GM18861 (cell line): ENCODE measurements at regions not wholly inside any gene's neighbourhood (a gene's known extent, or its start where the extent isn't known, plus 50 kb on each side); places are given as distances from the start of the nearest gene placed in this dataset.

Experiments
- ATAC-seq: cut with Tn5 transposase; IDR thresholded peaks from one replicate; pipeline ENCODE4 v1.9.1; 2021; ENCODE audit not compliant: unreplicated experiment

- no peak for ATAC-seq
Measured at GRCh38 chr4:179486570-179487335, 2044.5 kb upstream of the AGA start.

DNA sequence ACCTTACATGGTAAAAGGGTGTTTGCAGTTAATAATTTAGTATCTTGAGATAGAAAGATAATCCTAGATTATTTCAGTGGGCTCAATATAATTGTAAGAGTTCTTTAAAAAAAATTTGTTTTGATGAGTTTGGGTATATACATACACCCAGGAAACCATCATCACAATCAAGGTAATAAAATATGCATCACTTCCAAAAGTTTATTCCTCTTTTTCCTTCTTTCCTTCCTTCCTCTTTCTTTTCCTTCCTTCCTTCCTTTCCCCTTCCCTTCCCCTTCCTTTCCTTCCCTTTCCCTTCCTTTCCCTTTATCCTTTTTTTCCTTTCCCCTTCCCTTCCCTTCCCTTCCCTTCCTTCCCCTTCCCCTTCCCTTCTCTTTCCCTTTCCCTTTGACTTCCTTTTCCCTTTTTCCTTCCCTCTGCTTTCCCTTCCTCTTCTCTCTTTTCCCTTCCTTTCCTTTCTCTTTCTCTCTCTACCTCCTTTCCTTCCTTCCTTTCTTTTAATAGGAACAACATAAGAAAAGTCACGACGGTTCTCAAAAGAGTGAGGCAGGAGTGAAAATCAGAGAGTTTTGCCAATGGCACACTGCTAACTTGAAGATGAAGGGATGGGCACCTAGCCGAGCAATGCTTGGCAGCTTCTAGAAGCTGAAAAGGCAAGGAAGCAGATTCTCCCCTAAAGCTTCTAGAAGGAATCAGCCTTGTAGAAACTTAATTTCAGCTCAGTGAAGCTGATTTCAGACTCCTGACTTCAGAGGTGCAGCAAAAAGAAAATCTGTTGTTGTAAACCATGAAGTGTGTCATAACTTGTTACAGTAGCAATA is 2050.2 kb upstream of the AGA start:
- no peak for ATAC-seq

GRCh38 chr4:179503976-179504375 is 2061.7 kb upstream of the AGA start:
- ATAC-seq: no peak

- no peak for ATAC-seq
Measured at GRCh38 chr4:179509489-179509888, 2067.3 kb upstream of the AGA start.

DNA sequence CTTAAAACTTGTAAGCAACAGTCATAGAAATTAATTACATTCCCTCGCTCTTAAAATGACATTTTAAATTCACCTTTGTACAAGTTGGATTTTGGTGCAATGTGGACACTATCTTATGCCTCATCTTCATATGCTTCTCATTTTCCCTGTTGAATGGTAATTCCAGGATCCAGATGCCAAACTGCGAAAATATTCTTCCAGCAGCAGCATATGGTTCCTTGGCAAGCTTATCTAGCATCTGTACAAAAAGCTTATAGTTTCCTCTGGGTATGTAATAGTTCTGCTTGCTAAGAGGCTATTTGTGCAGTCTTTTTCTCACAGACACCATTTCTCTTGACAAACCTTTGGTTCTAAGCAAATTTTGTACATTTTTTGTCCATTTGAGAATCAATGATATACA is 2079.7 kb upstream of the AGA start:
- no peak for ATAC-seq

GRCh38 chr4:179530958-179531357 is 2088.7 kb upstream of the AGA start:
- ATAC-seq: no peak

DNA sequence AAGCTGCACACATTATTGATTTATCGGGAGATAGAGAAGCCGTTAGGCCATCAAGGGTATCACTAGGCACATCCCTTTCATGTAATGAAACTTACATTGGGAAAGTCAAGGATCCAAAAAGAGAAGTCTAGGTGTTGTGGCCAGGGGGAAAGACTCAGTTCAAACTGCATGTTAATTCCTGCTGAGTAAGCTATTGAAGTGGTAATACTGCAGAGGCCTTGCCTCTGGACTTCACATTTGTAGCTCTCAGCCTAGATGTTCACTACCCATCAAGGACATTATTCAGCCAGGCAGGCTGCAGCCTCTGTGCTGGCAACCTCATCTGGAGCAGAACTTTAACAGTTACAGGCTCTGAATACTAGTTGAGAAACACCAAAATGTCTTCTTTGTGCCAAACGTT is 2094.5 kb upstream of the AGA start:
- no peak for ATAC-seq

- no peak for ATAC-seq
Measured at GRCh38 chr4:179539641-179540040, 2097.4 kb upstream of the AGA start.

GRCh38 chr4:179543771-179544170 is 2101.5 kb upstream of the AGA start:
- ATAC-seq: no peak

DNA sequence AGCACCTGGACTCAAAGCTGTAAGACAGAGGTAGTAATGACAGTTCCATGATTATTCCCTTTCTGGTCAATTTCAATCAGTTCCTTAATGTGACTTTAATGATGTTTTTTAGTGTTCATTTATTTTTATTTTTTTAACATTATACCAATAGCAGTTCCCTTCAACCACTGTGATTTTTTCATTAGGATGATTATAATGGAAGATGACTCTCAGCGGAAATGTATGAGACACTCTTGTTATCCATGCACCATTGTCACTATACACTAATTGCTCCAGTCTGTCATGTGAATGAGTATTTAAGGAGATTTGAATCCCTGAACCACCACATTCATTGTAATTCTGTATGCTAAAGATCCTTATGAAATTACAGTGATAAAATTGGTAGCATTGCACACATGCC is 2102.3 kb upstream of the AGA start:
- ATAC-seq: no peak

- no peak for ATAC-seq
Measured at GRCh38 chr4:179552131-179552530, 2109.9 kb upstream of the AGA start.

GRCh38 chr4:179563741-179564140 is 2121.5 kb upstream of the AGA start:
- no peak for ATAC-seq

DNA sequence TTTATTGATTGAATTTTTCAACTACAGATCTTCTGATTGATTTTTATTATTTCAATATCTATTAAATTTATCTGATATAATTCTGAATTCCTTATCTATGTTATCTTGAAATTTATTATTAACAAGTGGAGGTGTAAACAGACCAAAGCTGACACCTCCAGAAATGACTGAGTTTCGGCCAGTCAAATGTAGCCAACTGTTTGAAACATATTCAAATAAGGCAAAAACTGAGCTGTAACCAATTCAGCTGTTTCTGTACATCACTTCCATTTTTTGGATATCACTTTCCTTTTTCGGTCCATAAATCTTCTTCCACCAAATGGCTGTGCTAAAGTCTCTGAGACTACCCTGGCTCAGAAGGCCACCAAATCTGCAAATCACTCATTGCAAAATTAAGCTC is 2127.3 kb upstream of the AGA start:
- ATAC-seq: no peak

GRCh38 chr4:179582164-179582905 is 2140.1 kb upstream of the AGA start:
- ATAC-seq: no peak

DNA sequence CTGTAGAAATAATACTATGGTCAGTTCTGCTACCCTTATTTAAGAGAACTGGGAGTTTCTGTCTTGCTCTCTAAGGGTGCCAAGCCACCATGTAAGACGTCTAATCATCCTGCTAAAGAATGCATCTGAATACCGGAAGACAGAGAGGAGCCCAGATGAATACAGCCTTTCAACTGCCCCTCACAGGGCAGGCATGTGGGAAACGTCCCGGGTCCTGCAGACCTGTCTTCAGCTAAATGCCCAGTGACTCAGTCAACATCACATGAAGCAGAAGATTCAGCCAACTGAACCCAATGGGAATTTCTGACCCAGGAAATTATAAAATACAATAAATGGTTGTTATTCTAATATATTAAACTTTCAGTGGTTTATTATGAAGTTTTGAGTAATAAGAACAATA is 2141.0 kb upstream of the AGA start:
- no peak for ATAC-seq

DNA sequence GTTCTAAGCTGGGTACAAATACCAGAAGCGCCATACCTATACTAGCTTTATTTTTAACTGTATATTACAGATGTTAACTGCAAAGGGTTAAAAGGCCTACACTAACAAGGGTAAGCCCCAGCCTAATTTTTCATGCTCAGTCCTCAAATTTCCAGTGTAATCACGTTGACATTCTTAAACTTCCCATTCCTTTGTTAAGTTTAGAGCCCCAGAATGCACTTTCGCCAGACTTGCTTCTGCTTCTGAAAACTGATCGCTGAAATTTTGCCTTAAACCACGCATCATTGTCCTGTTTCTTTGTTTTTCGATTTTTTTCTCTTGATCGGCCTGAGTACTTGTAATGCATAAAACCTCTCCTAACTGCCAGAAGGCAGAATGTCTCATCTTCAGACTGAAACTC is 2141.9 kb upstream of the AGA start:
- ATAC-seq: no peak

- no peak for ATAC-seq
Measured at GRCh38 chr4:179585761-179586160, 2143.5 kb upstream of the AGA start.

DNA sequence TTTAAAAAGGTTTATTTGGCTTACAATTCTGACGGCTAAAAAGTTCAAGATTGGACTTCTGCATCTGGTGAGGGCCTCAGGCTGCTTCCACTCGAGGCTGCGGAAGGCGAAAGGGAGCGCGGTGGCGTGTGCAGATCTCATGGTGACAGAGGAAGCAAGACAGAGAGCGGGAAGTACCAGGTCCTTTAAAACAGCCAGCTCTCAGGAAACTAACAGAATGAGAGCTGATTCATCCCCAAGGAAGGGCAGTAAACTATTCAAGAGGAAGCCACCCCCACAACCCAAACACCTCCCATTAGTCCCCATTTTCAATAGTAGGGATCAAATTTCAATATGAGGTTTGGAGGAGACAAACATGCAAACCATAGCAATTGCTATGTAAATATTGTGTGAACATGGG is 2144.2 kb upstream of the AGA start:
- no peak for ATAC-seq

GRCh38 chr4:179595671-179596410 is 2153.6 kb upstream of the AGA start:
- no peak for ATAC-seq

DNA sequence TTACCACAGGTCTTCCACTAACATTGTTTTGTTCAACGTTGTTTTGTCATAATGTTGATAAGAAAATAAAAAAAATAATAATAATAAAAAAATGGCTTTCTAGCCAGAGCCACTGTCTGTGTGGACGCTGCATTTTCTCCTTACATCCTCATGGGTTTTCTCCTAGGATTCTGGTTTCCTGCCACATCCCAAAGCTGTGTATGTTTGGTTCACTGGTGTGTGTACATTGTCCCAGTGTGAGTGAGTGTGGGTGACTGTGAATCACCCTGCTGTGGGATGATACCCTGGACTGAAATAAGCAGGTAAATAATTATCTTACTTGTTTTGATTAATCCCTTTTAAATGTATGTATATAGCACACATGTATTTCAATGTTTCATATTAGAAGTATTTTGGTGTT is 2154.4 kb upstream of the AGA start:
- no peak for ATAC-seq

- ATAC-seq: no peak
Measured at GRCh38 chr4:179597301-179597700, 2155.1 kb upstream of the AGA start.
